GM12892 (cell line): ENCODE measurements at regions not wholly inside any gene's neighbourhood (a gene's known extent, or its start where the extent isn't known, plus 50 kb on each side); places are given as distances from the start of the nearest gene placed in this dataset.

Experiments
- POLR2A ChIP-seq: IDR thresholded peaks from 2 replicates; pipeline ENCODE4 v1.6.1; 2011; ENCODE audit warnings: low read depth, low read length, control low read depth
- TAF1 ChIP-seq: IDR thresholded peaks from 2 replicates; pipeline ENCODE4 v1.6.1; 2011; ENCODE audit warnings: low read depth, mild to moderate bottlenecking, control low read depth, low read length, borderline replicate concordance

- no peak for TF ChIP-seq POLR2A
- no peak for TF ChIP-seq TAF1
Measured at GRCh38 chr9:119956111-119956510, 586.9 kb upstream of the BRINP1 start.
